Natural killer cell (primary cell): ENCODE measurements at regions not wholly inside any gene's neighbourhood (a gene's known extent, or its start where the extent isn't known, plus 50 kb on each side); places are given as distances from the start of the nearest gene placed in this dataset.

ENCODE experiments used
- ATAC-seq, 3 donors: fragments of 150-1000 bp in 2 of 3; fragments of 200-7000 bp in 1 of 3; cut with Tn5 transposase; 1 replicate in 1 of 3; 2 replicates in 2 of 3; pipeline ENCODE4 v1.10.0; 2021; ENCODE audit warnings: mild to moderate bottlenecking in 2 of 3, moderate library complexity in 2 of 3
- DNase-seq, 2 donors: peaks; one replicate each; pipeline versions ENCODE4 v3.0.0 to v3.0.0-alpha.2; 2013 to 2021; ENCODE audit warnings: mixed read lengths in 1 of 2
- H3K27ac ChIP-seq: one replicate; pipeline ENCODE4 v1.5.1; 2013; ENCODE audit warnings: mild to moderate bottlenecking, low read length
- H3K27me3 ChIP-seq: one replicate; pipeline ENCODE4 v1.6.1; 2013; ENCODE audit warnings: low read length; ENCODE audit not compliant: control insufficient read depth, insufficient read depth
- H3K36me3 ChIP-seq: one replicate; pipeline ENCODE4 v1.6.1; 2013; ENCODE audit warnings: low read length; ENCODE audit not compliant: control insufficient read depth, insufficient read depth
- H3K4me1 ChIP-seq: one replicate; pipeline ENCODE4 v1.6.1; 2013; ENCODE audit warnings: low read length; ENCODE audit not compliant: control insufficient read depth, insufficient read depth
- H3K4me3 ChIP-seq: one replicate; pipeline ENCODE4 v1.5.1; 2013; ENCODE audit warnings: low read length
- H3K9me3 ChIP-seq: one replicate; pipeline ENCODE4 v1.6.1; 2013; ENCODE audit warnings: low read length; ENCODE audit not compliant: control insufficient read depth, insufficient read depth
- H3K27ac Mint-ChIP-seq, 2 donors: one replicate each; pipeline ENCODE4 v1.8.0; 2022; ENCODE audit warnings: mild to moderate bottlenecking in 2 of 2, mixed read lengths in 2 of 2, moderate library complexity in 1 of 2
- H3K27me3 Mint-ChIP-seq, 2 donors: one replicate each; pipeline ENCODE4 v1.8.0; 2022; ENCODE audit warnings: low read depth in 2 of 2, mixed read lengths in 2 of 2
- H3K36me3 Mint-ChIP-seq: one replicate; pipeline ENCODE4 v1.8.0; 2022; ENCODE audit warnings: mixed read lengths
- H3K4me1 Mint-ChIP-seq, 2 donors: one replicate each; pipeline ENCODE4 v1.8.0; 2022; ENCODE audit warnings: mixed read lengths in 2 of 2
- H3K4me3 Mint-ChIP-seq: one replicate; pipeline ENCODE4 v1.8.0; 2022; ENCODE audit warnings: mild to moderate bottlenecking, moderate library complexity, mixed read lengths
- H3K9me3 Mint-ChIP-seq, 2 donors: one replicate each; pipeline ENCODE4 v1.8.0; 2022; ENCODE audit warnings: mixed read lengths in 2 of 2
- WGBS: methylation state at CpG from one replicate; pipeline ENCODE4 v1.1.7; 2013; ENCODE audit warnings: missing lambda C conversion rate; ENCODE audit not compliant: insufficient coverage; 5-methylcytosine and 5-hydroxymethylcytosine counted together
- intact Hi-C: fragments of 100-400 bp; cut with micrococcal nuclease; formaldehyde crosslinking; loops from one replicate; pipeline ENCODE4 v1.14.2; 2022
- TF ChIP-seq, protein P1 (sequence below): fragments of 200-600 bp; IDR thresholded peaks from one replicate; pipeline ENCODE4 v1.8.0; 2022; ENCODE audit warnings: antibody characterized with exemption

DNA sequence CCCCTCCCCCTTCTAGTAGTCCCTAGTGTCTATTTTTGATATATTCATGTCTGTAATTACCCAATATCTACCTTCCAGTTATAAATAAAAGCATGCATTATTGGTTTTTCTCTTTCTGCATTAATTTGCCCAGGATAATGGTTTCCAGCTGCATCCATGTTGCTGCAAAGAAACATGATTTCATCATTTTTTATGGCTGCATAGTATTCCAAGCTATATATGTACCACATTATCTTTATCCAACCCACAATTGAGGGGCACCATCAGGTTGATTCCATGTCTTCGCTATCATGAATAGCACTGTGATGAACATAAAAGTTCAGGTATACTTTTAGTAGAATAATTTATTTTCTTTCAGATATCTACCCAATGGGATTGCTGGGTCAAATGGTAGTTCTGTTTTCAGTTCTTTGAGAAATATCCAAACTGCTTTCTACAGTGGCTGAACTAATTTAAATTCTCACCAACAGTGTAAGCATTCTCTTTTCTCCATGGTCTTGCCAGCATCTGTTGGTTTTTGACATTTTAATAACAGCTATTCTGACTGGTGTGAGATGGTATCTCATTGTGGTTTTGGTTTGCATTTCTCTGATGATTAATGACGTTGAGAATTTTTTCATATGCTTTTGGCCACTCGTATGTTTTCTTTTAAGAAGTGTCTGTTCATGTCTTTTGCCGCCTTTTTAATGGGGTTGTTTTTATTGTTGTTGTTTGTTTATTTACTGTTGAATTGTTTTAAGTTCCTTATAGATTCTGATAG, 746.1 kb upstream of the MEF2C start:
- no peak for DNase-seq
- H3K4me1 ChIP-seq, result no peaks in the 10 kb centered on the region
- WGBS, result 59% methylated on average over 3 of the region's 4 CpGs
- no peaks in the 10 kb centered on the region for H3K27me3 ChIP-seq
- TF ChIP-seq, protein P1, sequence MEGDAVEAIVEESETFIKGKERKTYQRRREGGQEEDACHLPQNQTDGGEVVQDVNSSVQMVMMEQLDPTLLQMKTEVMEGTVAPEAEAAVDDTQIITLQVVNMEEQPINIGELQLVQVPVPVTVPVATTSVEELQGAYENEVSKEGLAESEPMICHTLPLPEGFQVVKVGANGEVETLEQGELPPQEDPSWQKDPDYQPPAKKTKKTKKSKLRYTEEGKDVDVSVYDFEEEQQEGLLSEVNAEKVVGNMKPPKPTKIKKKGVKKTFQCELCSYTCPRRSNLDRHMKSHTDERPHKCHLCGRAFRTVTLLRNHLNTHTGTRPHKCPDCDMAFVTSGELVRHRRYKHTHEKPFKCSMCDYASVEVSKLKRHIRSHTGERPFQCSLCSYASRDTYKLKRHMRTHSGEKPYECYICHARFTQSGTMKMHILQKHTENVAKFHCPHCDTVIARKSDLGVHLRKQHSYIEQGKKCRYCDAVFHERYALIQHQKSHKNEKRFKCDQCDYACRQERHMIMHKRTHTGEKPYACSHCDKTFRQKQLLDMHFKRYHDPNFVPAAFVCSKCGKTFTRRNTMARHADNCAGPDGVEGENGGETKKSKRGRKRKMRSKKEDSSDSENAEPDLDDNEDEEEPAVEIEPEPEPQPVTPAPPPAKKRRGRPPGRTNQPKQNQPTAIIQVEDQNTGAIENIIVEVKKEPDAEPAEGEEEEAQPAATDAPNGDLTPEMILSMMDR, result no peak
- H3K27ac ChIP-seq, result no peak overlapping the region
- H3K4me3 ChIP-seq, result no peak overlapping the region
- no peaks in the 10 kb centered on the region for H3K36me3 ChIP-seq
- Mint-ChIP-seq H3K4me3 (no peak overlapping the region), H3K9me3 (peaks cover 4 to 11% of the 10 kb centered on the region in 2 donors), H3K27me3 (no peaks in the 10 kb centered on the region), H3K27ac (no peak overlapping the region), H3K4me1 (no peaks in the 10 kb centered on the region), H3K36me3 (no peaks in the 10 kb centered on the region)
- H3K9me3 ChIP-seq, result no peaks in the 10 kb centered on the region
- intact Hi-C loops, result no loop called here
- no peak for ATAC-seq

GRCh38 chr5:89615839-89616518, 733.0 kb upstream of the MEF2C start:
- DNase-seq (no peak), ATAC-seq (no peak)
- no peaks in the 10 kb centered on the region for H3K9me3 Mint-ChIP-seq
- no peak overlapping the region for H3K4me3 Mint-ChIP-seq
- intact Hi-C loops, result no loop called here
- H3K4me1 ChIP-seq, result no peaks in the 10 kb centered on the region
- no peaks in the 10 kb centered on the region for H3K4me1 Mint-ChIP-seq
- H3K27ac ChIP-seq, result no peak overlapping the region
- 71% methylated on average over 2 of the region's 2 CpGs for WGBS
- H3K4me3 ChIP-seq, result no peak overlapping the region
- no peaks in the 10 kb centered on the region for H3K36me3 ChIP-seq
- H3K9me3 ChIP-seq, result no peaks in the 10 kb centered on the region
- H3K27ac Mint-ChIP-seq, result no peak overlapping the region
- H3K27me3 Mint-ChIP-seq, result no peaks in the 10 kb centered on the region
- H3K36me3 Mint-ChIP-seq, result peaks cover 2% of the 10 kb centered on the region
- TF ChIP-seq, protein P1, result no peak
- H3K27me3 ChIP-seq, result no peaks in the 10 kb centered on the region

GRCh38 chr5:89613222-89613956, 730.4 kb upstream of the MEF2C start:
- H3K9me3 Mint-ChIP-seq, result no peaks in the 10 kb centered on the region
- no peaks in the 10 kb centered on the region for H3K27me3 Mint-ChIP-seq
- Histone ChIP-seq H3K4me1 (no peaks in the 10 kb centered on the region), H3K27me3 (no peaks in the 10 kb centered on the region), H3K27ac (no peak overlapping the region), H3K9me3 (no peaks in the 10 kb centered on the region), H3K4me3 (no peak overlapping the region), H3K36me3 (no peaks in the 10 kb centered on the region)
- no peak for ATAC-seq
- WGBS, result 78% methylated on average over 3 of the region's 3 CpGs
- no peaks in the 10 kb centered on the region for H3K4me1 Mint-ChIP-seq
- no peak overlapping the region for H3K27ac Mint-ChIP-seq
- H3K36me3 Mint-ChIP-seq, result no peaks in the 10 kb centered on the region
- H3K4me3 Mint-ChIP-seq, result no peak overlapping the region
- intact Hi-C loops, result no loop called here
- DNase-seq, result no peak
- TF ChIP-seq, protein P1, result no peak
